ENCODE measurements at regions not wholly inside any gene's neighbourhood (a gene's known extent, or its start where the extent isn't known, plus 50 kb on each side); places are given as distances from the start of the nearest gene placed in this dataset.

DNA sequence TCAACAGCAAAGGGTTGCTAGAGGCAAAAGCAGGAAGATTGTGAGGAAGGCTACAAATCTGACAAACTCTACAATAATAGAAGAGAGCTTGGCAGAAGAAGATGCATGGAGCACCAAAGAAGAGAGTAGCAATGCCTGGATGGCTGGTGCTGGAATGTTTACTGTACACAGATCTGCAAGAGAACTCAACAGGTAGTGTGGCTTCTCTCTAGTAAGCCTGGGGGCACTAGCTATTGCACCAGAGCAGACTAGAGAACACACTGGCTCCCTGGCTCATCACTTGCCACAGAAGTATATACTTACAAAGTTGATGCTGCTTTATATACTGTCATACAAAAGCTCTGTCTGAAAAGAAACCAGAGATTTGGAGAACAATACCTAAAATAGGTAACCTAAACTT, 475.0 kb upstream of the NCAM2 start:
- TF ChIP-seq POLR2A (IDR thresholded peaks at IDR 0.05; ENCODE audit: low read length) (no peak), GATA1 (IDR thresholded peaks at IDR 0.05; ENCODE audit: low read depth, low read length) (no peak)
